SK-N-SH (cell line): ENCODE measurements at regions not wholly inside any gene's neighbourhood (a gene's known extent, or its start where the extent isn't known, plus 50 kb on each side); places are given as distances from the start of the nearest gene placed in this dataset.

Experiments
- CTCF ChIA-PET: fragments of 300-600, 350-600 bp; formaldehyde crosslinking; extraction: SDS; loops from one replicate; lab custom pipeline; 2021; lab: Yijun Ruan, JAX
- POLR2A ChIA-PET: fragments of 350-600 bp; sonication (Branson Sonifier 250); formaldehyde crosslinking; extraction: SDS; loops from one replicate; lab custom pipeline; 2020; ENCODE audit warnings: antibody characterized with exemption, inconsistent platforms; lab: Yijun Ruan, JAX
- DNase-seq: peaks from one replicate; pipeline ENCODE4 v3.0.0; 2012
- H2AFZ ChIP-seq: fragments of 200-600 bp; sonication (generic); 2 replicates; pipeline ENCODE4 v1.8.1; 2016; ENCODE audit warnings: antibody characterized with exemption, mild to moderate bottlenecking, low read depth
- H3F3A ChIP-seq: fragments of 200-600 bp; sonication (generic); replicated peaks from 2 replicates; pipeline ENCODE3; 2016; ENCODE audit warnings: antibody characterized with exemption, mild to moderate bottlenecking; ENCODE audit not compliant: insufficient read depth
- H3K27ac ChIP-seq, 2 experiments: fragments of 200-500 bp in 1 of 2; fragments of 200-600 bp in 1 of 2; sonication (Bioruptor generic) in 1 of 2; sonication (generic), shearing (Covaris generic) in 1 of 2; 2 replicates each; pipeline versions ENCODE4 v1.5.1 to v1.6.1; 2014 to 2016; ENCODE audit warnings: low read depth in 2 of 2, inconsistent platforms in 1 of 2, low read length in 1 of 2, mild to moderate bottlenecking in 1 of 2, mixed read lengths in 1 of 2
- H3K27me3 ChIP-seq: fragments of 200-600 bp; sonication (generic), shearing (Covaris generic); 2 replicates; pipeline ENCODE4 v1.6.1; 2016; ENCODE audit warnings: mixed run types; ENCODE audit not compliant: insufficient read depth
- H3K36me3 ChIP-seq, 2 experiments: fragments of 200-500 bp in 1 of 2; fragments of 200-600 bp in 1 of 2; sonication (Bioruptor generic) in 1 of 2; sonication (generic) in 1 of 2; replicated peaks in 1 of 2; 2 replicates each; pipeline versions ENCODE3 to v1.5.1; 2014 to 2016; ENCODE audit warnings: low read length in 1 of 2, mild to moderate bottlenecking in 1 of 2; ENCODE audit not compliant: insufficient read depth in 2 of 2, control insufficient read depth in 1 of 2
- H3K4me1 ChIP-seq, 2 experiments: fragments of 200-500 bp in 1 of 2; fragments of 200-600 bp in 1 of 2; sonication (Bioruptor generic) in 1 of 2; sonication (generic), shearing (Covaris generic) in 1 of 2; 2 replicates each; pipeline versions ENCODE4 v1.5.1 to v1.6.1; 2014 to 2016; ENCODE audit warnings: low read depth in 1 of 2, low read length in 1 of 2, mixed run types in 1 of 2; ENCODE audit not compliant: insufficient read depth in 2 of 2, control insufficient read depth in 1 of 2
- H3K4me2 ChIP-seq: fragments of 200-600 bp; sonication (generic), shearing (Covaris generic); 2 replicates; pipeline ENCODE4 v1.6.1; 2017; ENCODE audit warnings: mixed run types
- H3K4me3 ChIP-seq, 2 experiments: fragments of 200-500 bp in 1 of 2; fragments of 200-600 bp in 1 of 2; sonication (Bioruptor generic) in 1 of 2; sonication (generic), shearing (Covaris generic) in 1 of 2; 2 replicates each; pipeline versions ENCODE4 v1.5.1 to v1.8.1; 2014 to 2016; ENCODE audit warnings: low read depth in 2 of 2, inconsistent platforms in 1 of 2, low read length in 1 of 2, mild to moderate bottlenecking in 1 of 2, mixed read lengths in 1 of 2, moderate library complexity in 1 of 2
- H3K79me2 ChIP-seq: fragments of 200-600 bp; sonication (generic); 2 replicates; pipeline ENCODE4 v1.8.1; 2017; ENCODE audit warnings: mild to moderate bottlenecking; ENCODE audit not compliant: insufficient read depth
- H3K9ac ChIP-seq: fragments of 200-600 bp; sonication (generic); 2 replicates; pipeline ENCODE4 v1.6.1; 2017; ENCODE audit warnings: mixed run types
- H3K9me2 ChIP-seq: fragments of 200-600 bp; sonication (generic); 2 replicates; pipeline ENCODE4 v1.6.1; 2017; ENCODE audit warnings: mixed run types
- H3K9me3 ChIP-seq: fragments of 200-600 bp; sonication (generic); 2 replicates; pipeline ENCODE4 v1.6.1; 2017; ENCODE audit warnings: mixed run types, mild to moderate bottlenecking, moderate library complexity
- H4K20me1 ChIP-seq: fragments of 200-600 bp; sonication (generic); 2 replicates; pipeline ENCODE4 v1.6.1; 2017; ENCODE audit warnings: mild to moderate bottlenecking, mixed run types; ENCODE audit not compliant: insufficient read depth
- EZH2phosphoT487 ChIP-seq: fragments of 200-600 bp; sonication (generic); IDR thresholded peaks from 2 replicates; pipeline ENCODE4 v1.6.1; 2017; ENCODE audit warnings: low read depth, mixed run types, mild to moderate bottlenecking, antibody characterized with exemption, moderate library complexity, borderline replicate concordance
- FOXM1 ChIP-seq: IDR thresholded peaks from 2 replicates; pipeline ENCODE4 v1.4.0; 2012; ENCODE audit warnings: low read depth, mild to moderate bottlenecking
- IRF3 ChIP-seq: fragments of 150-350 bp; IDR thresholded peaks from 2 replicates; pipeline ENCODE4 v1.6.1; 2016; ENCODE audit warnings: mild to moderate bottlenecking, low read depth, low read length
- MEF2A ChIP-seq: IDR thresholded peaks from 2 replicates; pipeline ENCODE4 v1.4.0; 2012; ENCODE audit warnings: low read depth, borderline replicate concordance
- MXI1 ChIP-seq: IDR thresholded peaks from 2 replicates; pipeline ENCODE4 v1.6.1; 2012; ENCODE audit warnings: mild to moderate bottlenecking, low read depth, low read length, improper control_type of control experiment
- NFIC ChIP-seq: IDR thresholded peaks from 2 replicates; pipeline ENCODE4 v1.4.0; 2012; ENCODE audit warnings: borderline replicate concordance
- RFX5 ChIP-seq: IDR thresholded peaks from 2 replicates; pipeline ENCODE4 v1.6.1; 2012; ENCODE audit warnings: mild to moderate bottlenecking, improper control_type of control experiment, low read length
- RXRA ChIP-seq: IDR thresholded peaks from 2 replicates; pipeline ENCODE4 v1.4.0; 2012; ENCODE audit warnings: low read depth, mild to moderate bottlenecking, borderline replicate concordance
- USF2 ChIP-seq: fragments of 150-350 bp; IDR thresholded peaks from 2 replicates; pipeline ENCODE4 v1.6.1; 2017; ENCODE audit warnings: antibody characterized with exemption, low read length, low read depth, borderline replicate concordance
- WGBS: methylation state at CpG from one replicate; pipeline ENCODE4 v1.1.6; 2017; ENCODE audit warnings: low lambda C conversion rate; 5-methylcytosine and 5-hydroxymethylcytosine counted together

- no peak overlapping the region for H3K9ac ChIP-seq
- H3K4me2 ChIP-seq: no peak overlapping the region
- 39% methylated on average over 8 of the region's 8 CpGs for WGBS
- no peak overlapping the region for H2AFZ ChIP-seq
- H3K79me2 ChIP-seq: no peaks in the 10 kb centered on the region
- H3K9me3 ChIP-seq: no peaks in the 10 kb centered on the region
- TF ChIP-seq RFX5 (no peak), FOXM1 (no peak), MEF2A (no peak)
- H3K36me3 ChIP-seq: no peaks in the 10 kb centered on the region
- peaks cover 5% of the 10 kb centered on the region; the same call in 1 of the 2 replicates for H3K27me3 ChIP-seq
- no peaks in the 10 kb centered on the region for H3F3A ChIP-seq
- H4K20me1 ChIP-seq: no peaks in the 10 kb centered on the region
- POLR2A ChIA-PET: no interaction called here
- no peak overlapping the region for H3K27ac ChIP-seq
- H3K4me1 ChIP-seq: peaks cover 0 to 5% of the 10 kb centered on the region in 2 experiments; a peak in 1 of 4 replicates
- CTCF ChIA-PET: interaction anchor here (0.6 to 3.8 kb wide), 2 partner anchors 10 to 187 kb away, joined by 3 to 14 read pairs; no protein-coding TSS in a partner anchor
- H3K4me3 ChIP-seq: no peak overlapping the region
- no peak for DNase-seq
- no peaks in the 10 kb centered on the region for H3K9me2 ChIP-seq
These were observed 145.1 kb upstream of the FSTL4 start for GRCh38 chr5:133757396-133757945.

GRCh38 chr5:133756756-133757155, 144.4 kb upstream of the FSTL4 start:
- ChIA-PET POLR2A (interaction anchor here (0.6 kb wide), 1 partner anchor 17 kb away, joined by 6 read pairs; no protein-coding TSS in a partner anchor), CTCF (interaction anchor here (0.6 to 3.8 kb wide), 3 partner anchors 9 to 188 kb away, joined by 3 to 14 read pairs (median 3); no protein-coding TSS in a partner anchor)
- no peak for TF ChIP-seq RFX5
- no peak for TF ChIP-seq IRF3
- no peak for TF ChIP-seq USF2
- no peak for TF ChIP-seq NFIC
- TF ChIP-seq MXI1: no peak
- no peak for TF ChIP-seq FOXM1
- no peak for TF ChIP-seq RXRA
- no peak for TF ChIP-seq EZH2phosphoT487
- Histone ChIP-seq H3K79me2 (no peaks in the 10 kb centered on the region), H3F3A (no peaks in the 10 kb centered on the region), H4K20me1 (no peaks in the 10 kb centered on the region), H3K9me3 (no peaks in the 10 kb centered on the region), H3K4me1 (peaks cover 0 to 8% of the 10 kb centered on the region in 2 experiments; a peak in 1 of 4 replicates), H2AFZ (no peak overlapping the region), H3K9ac (no peak overlapping the region), H3K27ac (no peak overlapping the region), H3K4me3 (no peak overlapping the region), H3K4me2 (no peak overlapping the region), H3K27me3 (peaks cover 5% of the 10 kb centered on the region; the same call in 1 of the 2 replicates), H3K9me2 (no peaks in the 10 kb centered on the region), H3K36me3 (no peaks in the 10 kb centered on the region)
- no peak for DNase-seq
- 10% methylated on average over 3 of the region's 3 CpGs for whole genome bisulfite sequencing
